Left ventricle myocardium inferior (tissue), 1 donor: ENCODE measurements at regions not wholly inside any gene's neighbourhood (a gene's known extent, or its start where the extent isn't known, plus 50 kb on each side); places are given as distances from the start of the nearest gene placed in this dataset.

ENCODE experiments used
- DNase-seq: peaks from one replicate; pipeline ENCODE4 v3.0.0-alpha.2; 2020
- H3K27ac ChIP-seq: fragments of 200-600 bp; replicated peaks from 2 replicates; pipeline ENCODE4 v1.8.0; 2021
- H3K27me3 ChIP-seq: fragments of 200-600 bp; 2 replicates; pipeline ENCODE4 v1.8.0; 2021; ENCODE audit warnings: low read depth
- H3K36me3 ChIP-seq: fragments of 200-600 bp; 2 replicates; pipeline ENCODE4 v1.8.0; 2021
- H3K4me1 ChIP-seq: fragments of 200-600 bp; 2 replicates; pipeline ENCODE4 v1.8.0; 2021
- H3K4me3 ChIP-seq: fragments of 200-600 bp; 2 replicates; pipeline ENCODE4 v1.8.0; 2021; ENCODE audit warnings: mild to moderate bottlenecking, moderate library complexity
- H3K9me3 ChIP-seq: fragments of 200-600 bp; replicated peaks from 2 replicates; pipeline ENCODE4 v1.8.0; 2021
- CTCF ChIP-seq: fragments of 200-600 bp; IDR thresholded peaks from 2 replicates; pipeline ENCODE4 v1.8.0; 2021; ENCODE audit warnings: antibody characterized with exemption, mild to moderate bottlenecking, borderline replicate concordance
- intact Hi-C: fragments of 100-400 bp; cut with micrococcal nuclease; formaldehyde crosslinking; loops from one replicate; pipeline ENCODE4 v1.11.0; 2022
- donor health status: DM: no; HTN: yes; CAD: no; lungs with severe emphysema.

DNA sequence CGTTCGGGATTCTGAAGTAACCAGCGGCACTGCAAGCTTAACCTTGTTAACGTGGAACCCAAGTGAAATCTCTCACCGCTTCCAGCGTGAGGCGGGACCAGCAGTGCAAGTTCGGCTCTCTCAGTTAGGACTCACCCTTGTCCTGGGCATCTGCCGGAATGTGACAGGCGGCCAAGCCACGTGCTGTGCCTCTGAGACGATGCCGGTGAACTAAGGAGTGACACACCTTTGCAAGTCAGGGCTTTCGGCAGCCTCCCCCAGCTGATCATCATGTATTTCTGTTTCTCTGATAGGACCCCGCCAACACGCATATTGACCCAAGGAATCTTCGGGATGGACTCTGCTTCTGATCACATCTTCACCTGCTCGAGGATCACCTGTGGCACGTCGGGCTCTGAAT lies 415.0 kb upstream of the IRX1 start:
- no peak for DNase-seq
- Histone ChIP-seq H3K27me3 (peaks cover 85% of the 10 kb centered on the region), H3K27ac (no peak overlapping the region), H3K9me3 (no peaks in the 10 kb centered on the region), H3K4me3 (no peak overlapping the region), H3K4me1 (no peaks in the 10 kb centered on the region), H3K36me3 (no peaks in the 10 kb centered on the region)
- no peak for TF ChIP-seq CTCF
- intact Hi-C loops: no loop called here

DNA sequence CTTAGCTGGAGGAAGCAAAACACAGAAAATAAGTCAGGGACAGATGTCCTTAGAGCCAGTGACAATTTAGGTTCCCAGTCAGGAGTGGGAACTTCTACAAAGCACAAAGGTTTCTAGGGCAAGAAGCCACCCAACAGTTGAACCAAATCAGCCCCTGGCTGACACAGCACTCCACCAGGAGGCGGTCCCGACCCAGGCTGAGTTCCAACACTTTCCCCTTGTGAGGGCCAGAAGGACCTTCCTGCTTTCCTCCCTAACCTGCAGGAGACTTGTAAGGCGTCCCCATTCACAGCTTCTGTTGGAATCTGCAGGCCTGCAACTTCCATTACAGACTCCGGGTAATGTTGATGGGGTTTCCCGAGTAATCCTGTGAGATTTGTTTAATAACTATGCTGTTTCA lies 416.4 kb upstream of the IRX1 start:
- H3K4me3 ChIP-seq: no peak overlapping the region
- intact Hi-C loops: no loop called here
- no peaks in the 10 kb centered on the region for H3K9me3 ChIP-seq
- H3K27ac ChIP-seq: no peak overlapping the region
- no peaks in the 10 kb centered on the region for H3K4me1 ChIP-seq
- no peak for DNase-seq
- no peaks in the 10 kb centered on the region for H3K36me3 ChIP-seq
- TF ChIP-seq CTCF: no peak
- H3K27me3 ChIP-seq: peaks cover 75% of the 10 kb centered on the region

GRCh38 chr5:3177338-3177737 lies 418.3 kb upstream of the IRX1 start:
- intact Hi-C loops: no loop called here
- Histone ChIP-seq H3K27ac (no peak overlapping the region), H3K4me3 (no peak overlapping the region), H3K9me3 (no peaks in the 10 kb centered on the region), H3K36me3 (no peaks in the 10 kb centered on the region), H3K4me1 (no peaks in the 10 kb centered on the region), H3K27me3 (peaks cover 57% of the 10 kb centered on the region)
- no peak for DNase-seq
- TF ChIP-seq CTCF: no peak

GRCh38 chr5:3175416-3175815 lies 420.2 kb upstream of the IRX1 start:
- Histone ChIP-seq H3K36me3 (no peaks in the 10 kb centered on the region), H3K4me1 (no peaks in the 10 kb centered on the region), H3K27ac (no peak overlapping the region), H3K4me3 (no peak overlapping the region), H3K27me3 (peaks cover 38% of the 10 kb centered on the region), H3K9me3 (peaks cover 4% of the 10 kb centered on the region)
- intact Hi-C loops: no loop called here
- DNase-seq: no peak
- no peak for TF ChIP-seq CTCF

DNA sequence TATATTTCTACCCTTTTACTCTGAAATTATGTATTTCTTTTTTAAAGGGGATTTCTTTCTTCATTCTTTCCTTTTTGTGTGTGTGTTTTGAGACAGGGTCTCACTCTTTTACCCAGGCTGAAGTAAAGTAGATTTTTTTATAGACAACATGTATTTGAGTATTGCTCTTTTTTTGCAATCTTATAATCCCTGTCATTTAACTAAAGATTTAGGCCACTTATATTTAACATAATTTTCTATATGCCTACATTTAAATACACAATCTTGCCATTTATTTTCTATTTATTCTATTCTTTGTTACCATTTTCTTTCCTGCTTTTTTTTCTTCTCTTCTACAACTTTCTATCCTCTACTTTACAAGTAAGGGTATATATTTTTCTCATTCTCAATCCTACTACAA lies 416.0 kb upstream of the IRX2 start:
- intact Hi-C loops: no loop called here
- H3K27ac ChIP-seq: no peak overlapping the region
- no peak for DNase-seq
- H3K27me3 ChIP-seq: peaks cover 6% of the 10 kb centered on the region
- peaks cover 52% of the 10 kb centered on the region for H3K9me3 ChIP-seq
- no peak overlapping the region for H3K4me3 ChIP-seq
- H3K4me1 ChIP-seq: no peaks in the 10 kb centered on the region
- TF ChIP-seq CTCF: no peak
- no peaks in the 10 kb centered on the region for H3K36me3 ChIP-seq

GRCh38 chr5:3163626-3164025 lies 412.1 kb upstream of the IRX2 start:
- Histone ChIP-seq H3K27ac (no peak overlapping the region), H3K4me1 (no peaks in the 10 kb centered on the region), H3K9me3 (peaks cover 38% of the 10 kb centered on the region), H3K4me3 (no peak overlapping the region), H3K27me3 (peaks cover 24% of the 10 kb centered on the region), H3K36me3 (no peaks in the 10 kb centered on the region)
- intact Hi-C loops: no loop called here
- TF ChIP-seq CTCF: no peak
- DNase-seq: no peak
